GM12873 (cell line): ENCODE measurements at regions not wholly inside any gene's neighbourhood (a gene's known extent, or its start where the extent isn't known, plus 50 kb on each side); places are given as distances from the start of the nearest gene placed in this dataset.
A peak's percentile ranks its signal among the peaks of the same experiment; 100 is the strongest.

Experiments used
- TF ChIP-seq, protein P1 (sequence below): IDR thresholded peaks from 2 replicates; pipeline ENCODE4 v1.5.1; 2012; ENCODE audit warnings: low read depth, mild to moderate bottlenecking, moderate library complexity, low read length, control low read depth; ENCODE audit not compliant: insufficient read depth; ENCODE audit errors: missing control alignments

GRCh38 chr6:137933696-137934095 is 66.6 kb downstream of the TNFAIP3 start:
- TF ChIP-seq, protein P1, sequence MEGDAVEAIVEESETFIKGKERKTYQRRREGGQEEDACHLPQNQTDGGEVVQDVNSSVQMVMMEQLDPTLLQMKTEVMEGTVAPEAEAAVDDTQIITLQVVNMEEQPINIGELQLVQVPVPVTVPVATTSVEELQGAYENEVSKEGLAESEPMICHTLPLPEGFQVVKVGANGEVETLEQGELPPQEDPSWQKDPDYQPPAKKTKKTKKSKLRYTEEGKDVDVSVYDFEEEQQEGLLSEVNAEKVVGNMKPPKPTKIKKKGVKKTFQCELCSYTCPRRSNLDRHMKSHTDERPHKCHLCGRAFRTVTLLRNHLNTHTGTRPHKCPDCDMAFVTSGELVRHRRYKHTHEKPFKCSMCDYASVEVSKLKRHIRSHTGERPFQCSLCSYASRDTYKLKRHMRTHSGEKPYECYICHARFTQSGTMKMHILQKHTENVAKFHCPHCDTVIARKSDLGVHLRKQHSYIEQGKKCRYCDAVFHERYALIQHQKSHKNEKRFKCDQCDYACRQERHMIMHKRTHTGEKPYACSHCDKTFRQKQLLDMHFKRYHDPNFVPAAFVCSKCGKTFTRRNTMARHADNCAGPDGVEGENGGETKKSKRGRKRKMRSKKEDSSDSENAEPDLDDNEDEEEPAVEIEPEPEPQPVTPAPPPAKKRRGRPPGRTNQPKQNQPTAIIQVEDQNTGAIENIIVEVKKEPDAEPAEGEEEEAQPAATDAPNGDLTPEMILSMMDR, result no peak

GRCh38 chr6:137936798-137937197 is 69.7 kb downstream of the TNFAIP3 start:
- TF ChIP-seq, protein P1, result no peak

GRCh38 chr6:137937834-137938233 is 70.8 kb downstream of the TNFAIP3 start:
- TF ChIP-seq, protein P1, result no peak

- TF ChIP-seq, protein P1, result no peak
Measured at GRCh38 chr6:137938770-137939379, 71.8 kb downstream of the TNFAIP3 start.

DNA sequence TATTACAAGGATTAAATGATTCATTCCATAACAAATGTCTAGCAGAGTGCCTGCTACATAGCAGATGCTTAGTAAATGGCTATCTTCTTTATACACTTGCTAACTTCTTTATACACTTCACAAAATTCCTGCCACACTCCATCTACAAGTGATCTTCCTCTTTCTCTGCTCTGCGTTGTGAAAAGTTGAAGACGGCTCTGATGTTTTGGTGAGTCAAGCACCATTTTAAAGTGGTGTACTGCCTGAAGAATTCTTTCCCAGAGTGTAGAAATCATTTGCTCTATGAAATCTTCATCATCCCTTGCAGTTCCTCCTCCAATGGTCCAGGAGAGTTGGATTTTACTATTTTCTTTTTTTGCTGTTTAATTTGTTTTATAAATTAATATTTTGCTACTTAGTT is 74.9 kb downstream of the TNFAIP3 start:
- TF ChIP-seq, protein P1, result no peak

GRCh38 chr6:137942736-137943135 is 75.7 kb downstream of the TNFAIP3 start:
- TF ChIP-seq, protein P1, result no peak

DNA sequence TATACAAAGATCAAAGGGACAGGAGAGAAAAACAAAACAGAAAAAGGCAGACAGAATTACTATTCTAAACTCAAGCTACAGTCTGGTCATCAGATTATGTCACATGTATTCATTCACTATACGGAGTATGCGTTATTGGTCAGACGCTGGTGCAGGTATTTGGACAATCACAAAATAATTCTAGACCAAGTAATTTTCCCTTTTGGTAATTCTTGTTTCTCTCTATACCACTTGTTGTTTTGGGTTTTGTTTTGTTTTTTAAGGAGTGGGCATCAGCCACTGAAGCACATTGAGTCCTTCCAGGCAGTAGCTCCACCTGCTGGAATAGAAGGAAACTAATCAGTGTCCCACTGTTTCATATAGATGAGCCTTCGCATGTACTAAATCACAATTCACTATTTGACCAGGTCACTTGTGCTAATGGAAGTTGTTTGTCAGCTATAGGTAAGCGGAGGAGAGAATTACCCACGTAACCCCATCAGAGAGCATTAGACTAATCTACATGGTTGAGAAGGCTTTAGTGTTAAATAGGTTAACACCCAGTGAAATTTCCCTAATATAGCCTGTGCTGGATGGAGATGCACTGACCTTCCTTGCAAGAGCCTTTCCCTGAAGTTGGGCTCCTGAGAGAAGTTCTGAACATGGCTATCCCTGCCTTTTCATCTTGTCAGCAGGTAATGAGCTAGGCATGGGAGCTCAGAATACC is 77.9 kb downstream of the TNFAIP3 start:
- TF ChIP-seq, protein P1, result peak; percentile 82
